NCI-H146 (cell line): ENCODE measurements at regions not wholly inside any gene's neighbourhood (a gene's known extent, or its start where the extent isn't known, plus 50 kb on each side); places are given as distances from the start of the nearest gene placed in this dataset.
A peak's percentile ranks its signal among the peaks of the same experiment; 100 is the strongest.
"Not testable (repeated sequence)": the region's sequence is repeated elsewhere in the genome, so short reads cannot be mapped to it uniquely, and the experiment has no call there.

Experiments
- DNase-seq: peaks from one replicate; lab custom pipeline; 2025; lab: John Stamatoyannopoulos, UW

DNA sequence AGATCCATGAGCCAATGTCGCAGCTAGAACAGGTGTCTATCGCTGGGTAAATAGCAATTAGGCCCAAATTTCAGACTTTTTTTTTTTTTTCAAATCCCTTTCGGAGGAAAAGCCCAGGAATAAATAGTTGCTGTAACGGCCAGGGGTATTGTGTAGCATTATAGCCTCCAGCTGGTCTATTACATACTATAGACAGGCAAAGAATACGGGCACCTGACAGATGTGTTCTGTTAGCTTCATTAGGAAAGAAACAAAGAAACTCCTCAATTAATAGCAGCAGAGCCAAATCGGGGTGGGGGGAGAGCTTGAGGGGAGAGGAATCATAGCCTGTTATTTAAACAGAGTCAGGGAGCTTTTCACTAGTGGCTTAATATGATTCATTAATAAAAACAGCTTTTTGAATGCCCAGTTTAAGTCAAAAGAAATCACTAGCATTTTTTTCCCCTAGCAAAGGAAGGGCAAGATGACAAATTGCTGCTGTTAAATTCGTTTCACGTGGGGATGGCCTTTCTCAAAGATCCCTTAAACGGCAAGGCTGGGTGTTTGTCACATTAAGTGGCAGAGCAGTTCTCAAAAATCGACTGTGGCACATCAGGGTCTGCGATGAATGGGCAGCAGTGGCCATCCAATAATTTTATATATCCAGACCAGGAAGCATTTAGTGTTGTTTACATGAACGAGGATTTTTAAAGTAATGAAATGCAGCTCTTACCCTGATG lies 139.4 kb downstream of the ID4 start:
- peak; percentile 99 for DNase-seq

DNA sequence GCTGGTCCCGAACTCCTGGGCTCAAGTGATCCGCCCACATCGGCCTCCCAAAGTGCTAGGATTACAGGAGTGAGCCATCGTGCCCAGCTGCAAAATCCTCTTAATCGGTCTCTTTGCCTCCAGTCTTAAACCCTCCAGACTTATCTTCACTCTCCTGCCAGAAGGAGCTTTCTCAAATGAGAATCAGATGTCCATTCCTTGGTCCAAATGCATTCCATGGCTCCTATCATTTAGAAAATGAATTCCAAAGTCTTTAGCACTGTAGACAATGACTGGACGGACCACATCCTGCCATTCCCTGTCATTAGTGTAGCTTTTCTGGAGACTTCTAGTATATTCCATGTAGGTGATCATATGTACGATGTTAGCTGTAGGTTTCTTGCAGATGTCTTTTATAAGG lies 141.9 kb downstream of the ID4 start:
- no peak for DNase-seq

DNA sequence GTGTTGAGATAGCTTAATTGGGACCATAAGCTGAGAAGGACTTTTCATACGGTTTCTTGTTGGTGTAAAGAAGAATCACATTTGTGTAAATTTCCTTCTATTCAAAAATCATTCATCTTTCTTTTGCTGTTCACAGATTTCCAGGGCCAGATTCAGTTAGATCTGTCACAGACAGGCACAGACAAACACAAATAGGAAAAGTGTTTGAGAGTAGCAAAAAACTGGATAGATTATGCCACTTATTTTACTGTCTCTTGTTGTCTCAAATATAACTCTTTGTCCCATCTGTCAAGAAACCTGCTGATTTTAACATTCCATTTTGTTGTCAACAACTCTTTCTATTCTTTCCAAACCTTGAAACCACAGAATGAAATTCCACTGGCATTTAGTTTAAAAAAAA lies 142.8 kb downstream of the ID4 start:
- no peak for DNase-seq

DNA sequence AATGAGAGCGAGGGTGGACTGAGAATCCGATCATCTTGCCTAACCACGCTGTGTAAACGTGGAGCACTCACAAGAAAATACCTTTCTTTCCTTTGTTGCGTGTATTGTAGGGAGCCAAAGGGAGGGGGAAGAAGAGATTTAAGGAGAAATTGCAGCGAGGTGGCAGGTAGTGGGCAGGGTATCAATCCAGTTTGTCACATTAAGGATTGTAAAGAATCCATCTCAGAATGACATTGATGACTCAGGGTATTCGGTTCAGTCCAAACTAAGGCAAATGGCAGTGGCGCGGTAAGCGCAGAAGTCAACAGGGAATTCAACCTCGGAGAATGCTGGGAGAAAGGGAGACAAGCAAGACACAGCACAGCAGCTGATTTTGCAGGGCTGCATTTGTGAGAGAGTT lies 146.2 kb downstream of the ID4 start:
- DNase-seq: no peak

DNA sequence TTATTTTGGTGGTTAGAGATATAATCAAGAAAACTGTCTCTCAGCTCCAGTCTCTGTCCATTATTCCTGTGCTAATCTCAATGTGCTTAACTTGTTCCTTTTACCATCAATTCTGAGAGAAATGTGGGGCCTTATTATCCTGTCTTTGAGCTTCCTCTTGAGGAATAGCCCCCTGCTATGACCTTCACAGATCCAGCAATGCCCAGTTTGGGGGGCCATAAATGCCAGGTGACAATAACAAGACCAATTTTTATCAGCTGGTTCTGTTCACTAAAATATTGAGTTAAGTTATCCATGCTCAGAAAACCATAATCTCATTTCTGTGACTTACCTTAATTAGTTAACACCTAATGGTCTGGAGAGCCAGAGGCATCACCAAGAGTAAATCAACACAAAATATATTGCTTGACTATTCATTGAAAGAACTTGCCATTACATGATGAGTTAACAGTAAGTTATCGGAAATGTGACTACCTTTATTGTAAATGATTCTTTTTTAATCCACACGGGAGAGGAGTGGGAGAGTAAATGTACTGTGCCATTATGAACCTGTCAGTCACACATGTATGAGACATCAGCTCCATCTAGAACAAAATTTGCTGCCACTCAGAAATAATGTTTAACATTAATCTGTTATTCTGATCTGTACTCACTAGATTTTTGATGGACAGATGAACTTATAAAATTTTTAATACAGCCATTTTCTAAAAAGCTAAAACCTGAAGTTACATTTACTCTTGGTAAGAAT lies 149.7 kb downstream of the ID4 start:
- no peak for DNase-seq

DNA sequence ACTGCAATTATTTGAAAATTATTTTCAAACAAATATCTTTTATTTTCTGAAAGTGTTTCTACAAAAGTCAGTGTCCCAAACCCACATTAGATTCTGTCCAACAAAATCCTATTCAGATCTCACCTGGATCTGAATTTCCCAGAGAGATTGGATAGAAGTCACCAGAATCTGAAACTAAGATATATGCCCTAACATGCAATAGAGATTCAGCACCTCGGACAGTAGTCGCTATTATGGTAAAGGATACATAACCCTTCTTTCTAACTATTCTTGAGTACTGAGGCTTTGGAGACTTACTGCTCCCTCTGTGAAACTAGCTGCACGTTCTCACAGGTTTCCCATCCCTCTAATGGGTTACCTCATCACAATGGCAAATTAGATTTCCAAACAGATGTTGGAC lies 151.4 kb downstream of the ID4 start:
- no peak for DNase-seq

DNA sequence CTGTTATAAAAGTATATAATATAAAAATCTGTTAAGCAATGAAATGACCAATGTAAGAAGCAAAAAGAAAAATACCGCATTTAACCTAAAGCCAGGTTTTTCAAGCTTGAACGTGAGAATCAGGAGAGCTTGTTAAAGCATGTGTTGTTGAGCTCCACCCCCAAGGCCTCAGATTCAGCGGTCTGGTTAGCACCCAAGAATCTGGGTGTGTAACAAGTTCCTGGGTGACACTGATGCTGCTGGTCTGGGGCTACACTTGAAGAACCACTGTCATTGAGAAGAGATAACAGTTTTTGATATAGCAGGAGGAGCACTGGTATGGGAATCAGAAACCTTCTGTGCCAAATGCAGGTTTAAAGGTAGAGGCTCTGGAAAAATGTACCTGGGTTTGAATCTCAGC lies 154.0 kb downstream of the ID4 start:
- no peak for DNase-seq

DNA sequence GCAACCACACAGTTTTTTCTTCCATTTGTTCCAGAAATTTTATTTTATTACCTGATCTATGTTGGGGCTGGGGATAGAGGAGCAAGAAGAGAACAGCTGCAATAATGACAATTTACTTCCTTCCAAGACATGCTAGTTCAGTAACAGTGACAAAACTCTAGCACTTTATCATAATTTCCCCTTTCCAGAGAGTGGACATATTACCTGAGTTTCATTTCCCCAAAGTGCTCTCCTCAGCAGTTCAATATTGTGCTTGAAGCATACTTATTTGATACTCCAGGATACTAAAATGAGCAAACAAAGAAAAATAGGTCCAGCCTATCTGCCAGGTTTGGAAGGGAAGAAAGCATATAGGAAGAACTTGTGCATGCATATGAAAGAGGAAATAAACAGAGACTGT lies 157.7 kb downstream of the ID4 start:
- no peak for DNase-seq

DNA sequence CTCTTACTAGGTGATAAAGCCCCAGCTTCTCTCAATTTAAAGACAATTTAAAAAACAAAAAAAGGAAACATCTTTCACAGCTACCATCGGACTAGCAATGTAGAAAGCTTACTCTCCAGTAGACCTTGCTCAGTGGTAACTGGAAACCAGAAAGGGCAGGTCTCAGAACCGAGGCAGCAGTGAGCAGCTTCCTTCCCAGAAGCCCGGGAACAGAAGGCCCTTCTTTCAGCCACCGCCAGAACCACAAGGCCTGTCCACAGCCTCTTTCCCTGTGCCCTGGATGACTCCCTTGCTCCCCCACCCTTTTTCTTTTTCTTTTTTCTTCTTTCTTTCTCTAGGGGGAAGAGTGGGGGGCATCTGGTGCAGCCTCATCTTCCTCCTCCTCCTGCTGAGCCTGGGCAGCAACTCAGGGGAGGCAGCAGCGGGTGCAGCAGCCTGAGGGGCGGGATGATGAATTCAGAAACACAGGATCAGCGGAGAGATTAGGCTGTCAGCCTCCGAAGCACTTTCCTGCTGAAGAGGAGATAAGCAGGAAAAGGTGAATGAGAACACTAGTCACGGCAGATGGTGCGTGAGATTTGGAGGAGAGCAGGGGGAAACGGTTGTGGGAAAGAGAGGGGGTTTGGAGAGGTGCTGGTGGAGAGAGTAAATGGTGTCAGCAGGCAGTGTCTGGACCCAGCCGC lies 158.5 kb downstream of the ID4 start:
- no peak for DNase-seq

DNA sequence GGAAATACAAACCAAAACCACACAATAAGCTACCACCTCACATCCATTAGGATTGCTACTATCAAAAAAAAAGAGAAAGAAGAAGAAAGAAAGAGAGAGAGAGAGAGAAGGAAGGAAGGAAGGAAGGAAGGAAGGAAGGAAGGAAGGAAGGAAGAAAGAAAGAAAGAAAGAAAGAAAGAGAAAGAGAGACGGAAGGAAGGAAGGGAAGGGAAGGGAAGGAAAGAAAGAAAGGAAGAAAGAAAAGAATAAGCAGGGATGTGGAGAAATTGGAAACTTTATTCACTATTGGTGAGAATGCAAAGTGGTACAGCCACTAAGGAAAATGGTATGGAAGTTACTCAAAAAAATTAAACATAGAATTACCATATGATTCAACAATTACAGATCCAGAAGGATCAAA lies 159.9 kb downstream of the ID4 start:
- DNase-seq: no peak

DNA sequence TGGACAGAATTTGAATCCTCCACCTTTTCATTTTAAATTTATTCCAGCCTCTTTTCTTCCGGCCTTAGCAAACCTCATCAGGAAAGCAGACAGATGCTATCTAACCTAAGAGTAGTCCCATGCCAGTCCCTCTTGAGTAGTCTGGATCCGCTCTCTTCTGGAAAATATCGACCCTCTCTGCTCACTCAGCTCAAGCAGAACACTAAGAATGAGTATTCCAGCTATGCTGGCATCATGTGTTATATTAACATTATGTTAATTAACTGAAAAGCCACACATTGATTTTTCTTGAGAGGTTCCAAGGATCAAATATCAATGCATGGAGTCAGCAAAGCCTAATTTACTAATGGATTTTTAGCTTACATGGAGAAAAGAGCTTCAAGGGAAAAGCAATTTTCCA lies 161.4 kb downstream of the ID4 start:
- DNase-seq: no peak

DNA sequence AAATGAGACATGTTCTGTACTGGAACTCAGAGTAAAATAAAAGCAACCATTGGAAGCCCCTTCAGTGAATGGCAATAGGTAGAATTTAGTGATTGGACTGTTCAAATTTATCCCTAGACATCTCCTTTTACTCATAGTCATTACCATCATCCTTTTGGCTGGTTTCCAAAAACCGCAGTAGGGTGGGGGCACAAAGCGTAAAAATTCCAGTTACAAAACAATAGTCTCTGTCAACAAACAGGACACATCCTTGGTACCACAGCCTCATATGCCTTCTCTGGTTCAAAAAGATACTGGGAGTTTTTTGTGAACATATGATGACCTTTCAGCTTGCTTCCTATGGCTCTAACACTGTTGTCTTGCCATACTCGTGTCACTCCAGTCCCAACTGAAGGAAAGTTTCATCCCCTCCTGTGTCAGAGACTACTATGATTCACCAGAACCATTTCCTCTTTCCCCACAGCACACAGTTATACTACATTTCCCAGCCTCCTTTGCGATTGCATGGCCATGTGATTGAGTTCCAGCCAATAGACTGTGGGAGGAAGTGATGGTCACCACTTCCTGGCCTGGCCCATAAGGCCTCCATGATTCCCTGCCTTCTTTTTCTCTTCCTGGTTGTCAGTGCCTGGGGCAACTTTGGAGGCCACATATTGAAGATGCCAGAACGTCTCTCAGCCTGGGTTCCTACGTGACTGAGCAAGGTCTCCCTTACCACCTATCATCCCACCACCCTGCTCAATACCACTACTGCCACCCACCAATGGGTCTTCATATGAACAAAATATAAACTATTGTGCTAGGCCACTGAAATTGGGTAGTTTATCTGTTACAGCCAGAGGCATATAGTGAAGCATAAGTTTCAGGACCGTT lies 162.4 kb downstream of the ID4 start:
- peak; percentile 61 for DNase-seq

DNA sequence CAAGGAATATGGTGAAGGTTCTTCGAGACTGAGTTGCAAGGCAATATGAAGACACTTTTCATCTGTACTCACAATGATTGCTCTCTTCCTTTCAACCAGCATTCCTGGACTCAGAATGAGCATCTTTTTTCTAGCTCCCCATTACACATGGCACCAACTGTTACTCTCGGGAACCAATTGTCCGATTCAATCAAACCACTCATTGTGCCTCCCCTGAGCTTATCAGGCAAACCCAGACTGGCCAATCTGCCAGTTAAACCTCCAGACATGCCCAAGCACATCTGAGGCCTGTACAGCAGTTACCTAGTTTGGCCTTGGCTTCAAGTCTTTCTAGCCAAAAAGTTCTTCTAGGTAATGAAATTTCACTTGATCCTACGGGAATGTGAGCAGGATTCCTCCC lies 164.1 kb downstream of the ID4 start:
- peak; percentile 76 for DNase-seq

DNA sequence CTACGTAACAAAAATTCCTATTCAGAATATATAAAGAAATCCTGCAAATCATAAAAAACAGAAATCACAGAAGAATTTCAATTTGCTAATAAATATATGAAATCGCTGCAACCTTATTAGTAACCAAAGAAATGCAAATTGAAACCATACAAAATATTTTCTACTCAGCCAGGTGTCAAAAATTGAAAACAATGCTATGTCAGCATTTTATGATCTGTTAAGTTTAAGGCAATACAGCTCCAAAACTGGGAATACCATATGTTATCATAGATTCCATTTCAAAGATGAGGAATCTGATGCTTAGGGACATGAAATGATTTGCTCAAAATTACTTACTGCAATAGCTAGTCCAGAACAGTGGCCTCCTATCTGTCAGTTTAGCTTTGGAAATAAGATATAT lies 168.9 kb downstream of the ID4 start:
- no peak for DNase-seq

DNA sequence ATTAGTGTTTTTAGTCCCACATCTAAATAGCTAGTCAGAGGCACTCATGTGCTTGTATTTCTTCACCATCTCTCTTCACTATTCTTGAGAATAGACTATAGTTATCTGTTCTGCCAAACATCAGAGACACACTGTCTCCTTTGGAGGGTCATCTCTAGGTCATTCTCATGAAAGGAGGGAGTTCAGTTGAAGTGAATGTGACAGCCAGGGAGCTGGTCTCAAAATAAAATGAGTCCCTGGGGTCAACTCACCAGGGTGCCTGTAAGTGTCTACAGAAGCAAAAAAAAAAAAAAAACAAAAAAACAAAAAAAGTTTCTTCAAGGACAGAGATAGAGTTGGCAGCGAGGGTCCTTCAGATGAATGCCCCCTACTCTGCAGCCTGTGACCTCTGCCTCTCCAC lies 171.0 kb downstream of the ID4 start:
- DNase-seq: peak; percentile 54

DNA sequence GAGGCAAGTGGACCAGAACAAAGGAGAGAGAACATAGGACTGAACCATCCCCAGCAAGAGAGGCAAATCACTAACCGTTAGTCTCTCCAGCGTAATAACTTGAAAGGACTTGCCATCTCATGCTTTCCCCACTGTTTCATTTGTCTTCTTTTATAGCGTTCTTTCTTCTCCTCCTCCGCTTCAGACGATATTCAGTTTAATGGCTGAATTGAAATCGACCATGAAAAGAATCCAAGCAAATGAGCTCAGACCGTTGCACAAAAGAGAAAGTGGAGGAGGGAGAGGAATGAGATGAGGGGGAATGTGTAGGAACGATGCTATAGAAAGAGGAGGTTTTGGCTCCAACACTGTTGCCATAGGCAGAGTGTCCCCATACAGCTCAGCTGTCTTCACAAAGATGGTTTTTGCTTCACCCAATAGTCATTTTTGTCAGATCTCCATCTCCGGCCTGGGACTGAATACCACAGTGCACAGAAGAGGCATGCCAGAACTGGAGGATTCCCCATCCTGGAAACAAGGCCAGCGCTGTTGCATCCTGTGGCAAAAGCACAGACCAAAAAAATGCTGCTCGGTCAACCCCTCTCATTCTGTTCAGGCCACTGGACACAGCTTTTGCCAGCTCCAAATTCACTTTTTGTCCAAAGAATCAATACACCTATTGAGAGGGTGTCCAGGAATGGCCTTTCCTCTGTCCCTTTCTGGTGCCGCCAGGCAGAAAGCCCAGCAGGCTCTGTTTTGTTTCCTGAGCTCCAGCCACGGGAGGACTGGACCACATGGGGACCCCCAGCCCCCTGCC lies 176.1 kb downstream of the ID4 start:
- DNase-seq: no peak

DNA sequence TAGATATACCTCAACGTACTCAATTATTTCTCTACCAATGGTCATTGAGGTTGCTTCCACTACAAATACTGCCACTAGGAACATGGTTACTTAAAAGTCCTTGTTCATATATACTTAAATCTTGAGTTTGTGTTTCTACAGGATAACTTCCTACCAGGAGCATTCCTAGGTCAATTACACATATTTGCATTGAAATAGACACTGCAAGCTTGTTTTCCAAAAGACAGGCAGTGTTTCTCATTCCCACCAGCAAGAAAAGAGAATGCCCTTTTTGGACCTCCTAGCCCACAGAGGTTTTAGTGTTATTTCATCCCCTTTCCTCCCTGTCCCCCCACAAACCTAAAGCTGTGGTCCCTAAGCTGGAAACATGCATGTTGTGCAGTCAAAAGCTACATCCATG lies 177.3 kb downstream of the ID4 start:
- DNase-seq: peak; percentile 52

DNA sequence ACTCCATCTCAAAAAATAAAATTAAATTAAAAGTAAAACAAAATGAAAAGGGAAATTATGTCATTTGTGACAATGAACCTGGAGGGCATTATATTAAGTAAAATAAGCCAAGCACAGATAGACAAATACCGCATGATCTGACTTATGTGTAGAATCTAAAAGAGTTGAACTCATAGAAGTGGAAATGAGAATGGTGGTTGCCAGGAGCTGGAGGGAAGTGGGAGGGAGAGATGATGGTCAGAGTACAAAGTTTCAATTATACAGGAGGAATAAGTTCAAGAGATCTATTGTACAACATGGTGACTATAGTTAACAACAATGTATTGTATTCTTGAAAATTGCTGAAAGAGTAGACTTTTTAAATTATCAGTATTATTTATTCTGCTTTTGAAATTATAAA lies 183.4 kb downstream of the ID4 start:
- DNase-seq: no peak

DNA sequence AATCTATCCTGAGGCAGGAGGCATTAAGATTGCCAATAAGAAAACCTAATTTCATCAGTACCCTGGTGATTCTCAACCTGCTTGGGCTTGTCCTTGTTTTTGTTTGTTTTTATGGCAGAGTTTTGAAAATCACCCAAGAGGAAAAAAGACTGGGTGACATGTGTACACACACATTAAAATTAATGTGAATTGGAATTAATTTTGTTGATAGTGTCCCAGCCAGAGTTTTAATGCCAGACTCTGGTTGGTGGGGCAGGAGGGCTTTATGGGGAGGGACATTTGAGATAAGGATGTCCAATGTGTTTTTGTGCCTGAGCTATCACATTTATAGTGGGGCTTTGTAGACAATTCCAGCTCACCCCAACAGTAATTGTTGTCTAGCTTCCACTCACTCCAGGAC lies 184.6 kb downstream of the ID4 start:
- peak; percentile 95 for DNase-seq

DNA sequence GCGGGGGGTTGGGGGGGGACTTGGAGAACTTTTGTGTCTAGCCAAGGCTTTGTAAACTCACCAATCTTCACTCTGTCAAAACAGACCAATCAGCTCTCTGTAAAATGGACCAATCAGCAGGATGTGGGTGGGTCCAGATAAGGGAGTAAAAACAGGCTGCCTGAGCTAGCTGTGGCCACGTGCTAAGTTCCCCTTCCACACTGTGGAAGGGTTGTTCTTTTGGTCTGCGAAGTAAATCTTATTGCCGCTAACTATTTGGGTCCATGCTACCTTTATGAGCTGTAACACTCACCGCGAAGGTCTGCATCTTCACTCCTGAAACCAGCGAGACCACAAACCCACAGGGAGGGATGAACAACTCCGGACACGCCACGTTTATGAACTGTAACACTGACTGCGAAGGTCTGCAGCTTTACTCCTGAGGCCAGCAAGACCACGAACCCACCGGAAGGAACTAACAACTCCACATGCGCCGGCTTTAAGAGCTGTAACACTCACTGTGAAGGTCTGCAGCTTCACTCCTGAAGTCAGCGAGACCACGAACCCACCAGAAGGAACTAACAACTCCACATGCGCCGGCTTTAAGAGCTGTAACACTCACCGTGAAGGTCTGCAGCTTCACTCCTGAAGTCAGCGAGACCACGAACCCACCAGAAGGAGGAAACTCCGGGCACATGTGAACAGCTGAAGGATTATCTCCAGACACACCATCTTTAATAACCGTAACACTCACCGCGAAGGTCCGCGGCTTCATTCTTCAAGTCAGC lies 186.6 kb downstream of the ID4 start:
- DNase-seq: not testable (repeated sequence)

DNA sequence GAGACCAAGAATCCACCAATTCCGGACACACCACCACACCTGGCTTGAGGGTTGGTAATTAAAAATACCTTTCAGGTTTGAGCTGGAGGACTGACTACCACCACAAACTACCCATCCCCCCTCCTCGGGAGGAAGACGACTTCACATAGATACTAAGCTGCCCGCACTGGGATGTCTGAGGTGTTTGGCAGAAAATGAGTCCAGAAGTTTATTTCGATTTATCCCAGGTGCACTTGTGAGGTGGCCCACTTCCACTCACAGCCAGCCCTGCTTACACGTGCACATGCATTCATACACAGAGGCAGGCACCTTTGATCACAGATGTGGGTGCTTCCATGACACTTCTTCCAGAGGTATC lies 187.1 kb downstream of the ID4 start:
- DNase-seq: no peak
